GM12878 (cell line): ENCODE measurements at regions not wholly inside any gene's neighbourhood (a gene's known extent, or its start where the extent isn't known, plus 50 kb on each side); places are given as distances from the start of the nearest gene placed in this dataset.

Experiments
- ATAC-seq: fragments of 200-7000 bp; cut with Tn5 transposase; 3 replicates; pipeline ENCODE4 v1.9.1; 2020; ENCODE audit warnings: mild to moderate bottlenecking, moderate library complexity
- BruUV-seq: library from RNA; stranded (reverse); fragments of 400-500 nt; replicated peaks from 2 replicates; lab custom pipeline; 2021; lab: Mats Ljungman, UMichigan
- CTCF ChIA-PET: fragments of 300-600 bp; sonication (Branson Sonifier 250); formaldehyde crosslinking; extraction: SDS; loops from one replicate; lab custom pipeline; 2021; ENCODE audit warnings: inconsistent platforms; lab: Yijun Ruan, JAX
- POLR2A ChIA-PET: fragments of 350-600 bp; formaldehyde crosslinking; extraction: SDS; loops from one replicate; lab custom pipeline; 2021; ENCODE audit warnings: inconsistent platforms; lab: Charles Lee
- RAD21 ChIA-PET: fragments of 300-600 bp; sonication (Branson Sonifier 250); formaldehyde crosslinking; loops from one replicate; lab custom pipeline; 2023; ENCODE audit warnings: antibody characterized with exemption; ENCODE audit not compliant: unreplicated experiment; lab: Charles Lee
- SMC1A ChIA-PET: fragments of 300-600 bp; sonication (Branson Sonifier 250); formaldehyde crosslinking; loops from one replicate; lab custom pipeline; 2023; ENCODE audit not compliant: unreplicated experiment, uncharacterized antibody; lab: Charles Lee
- DNase-seq: peaks from one replicate; pipeline ENCODE4 v3.0.0-alpha.2; 2011; ENCODE audit warnings: low read depth, low spot score
- FAIRE-seq: peaks from 3 replicates; lab custom pipeline; 2011; peaks lifted over from hg19 to GRCh38; lab: Jason Lieb, UNC
- H2AFZ ChIP-seq: 2 replicates; pipeline ENCODE4 v1.6.0; 2011; ENCODE audit warnings: low read depth, low read length, control low read depth; ENCODE audit not compliant: control insufficient read depth
- H3K27ac ChIP-seq: 2 replicates; pipeline ENCODE4 v1.5.1; 2011; ENCODE audit warnings: control low read depth; ENCODE audit not compliant: control insufficient read depth, insufficient read depth
- H3K27me3 ChIP-seq, 2 experiments: replicated peaks in 1 of 2; 2 replicates each; pipeline versions ENCODE4 v1.6.0 to v1.6.1; 2011; ENCODE audit warnings: low read length in 1 of 2; ENCODE audit not compliant: control insufficient read depth in 2 of 2, insufficient read depth in 2 of 2
- H3K36me3 ChIP-seq, 2 experiments: 2 replicates each; pipeline ENCODE4 v1.5.1; 2011; ENCODE audit warnings: low read length in 1 of 2; ENCODE audit not compliant: control insufficient read depth in 2 of 2, insufficient read depth in 2 of 2
- H3K4me1 ChIP-seq: 2 replicates; pipeline ENCODE4 v1.6.1; 2011; ENCODE audit warnings: mild to moderate bottlenecking, low read length, moderate library complexity, mixed read lengths; ENCODE audit not compliant: control insufficient read depth, insufficient read depth
- H3K4me2 ChIP-seq: 2 replicates; pipeline ENCODE4 v1.6.0; 2011; ENCODE audit warnings: control low read depth; ENCODE audit not compliant: control insufficient read depth, insufficient read depth
- H3K4me3 ChIP-seq: fragments of 200-600 bp; sonication (generic); 2 replicates; pipeline ENCODE4 v1.5.1; 2016
- H3K79me2 ChIP-seq: 2 replicates; pipeline ENCODE4 v1.6.0; 2011; ENCODE audit warnings: low read length; ENCODE audit not compliant: control insufficient read depth, insufficient read depth
- H3K9ac ChIP-seq: 2 replicates; pipeline ENCODE4 v1.8.0; 2011; ENCODE audit warnings: low read length, control low read depth, mixed read lengths; ENCODE audit not compliant: control insufficient read depth, insufficient read depth
- H3K9me3 ChIP-seq: replicated peaks from 3 replicates; pipeline ENCODE4 v1.5.1; 2011; ENCODE audit warnings: mild to moderate bottlenecking, low read length; ENCODE audit not compliant: control insufficient read depth, insufficient read depth
- H4K20me1 ChIP-seq: 2 replicates; pipeline ENCODE4 v1.6.0; 2011; ENCODE audit not compliant: control insufficient read depth, insufficient read depth
- CBX3 ChIP-seq: fragments of 200-600 bp; sonication (generic); IDR thresholded peaks from 2 replicates; pipeline ENCODE4 v1.6.1; 2016; ENCODE audit warnings: low read depth, borderline replicate concordance
- CEBPB ChIP-seq, 2 experiments: fragments of 150-350 bp in 1 of 2; IDR thresholded peaks; 2 replicates each; pipeline ENCODE4 v1.6.1; 2012 to 2014; ENCODE audit warnings: low read depth in 2 of 2, low read length in 2 of 2, borderline replicate concordance in 1 of 2, inconsistent platforms in 1 of 2
- CHD2 ChIP-seq: IDR thresholded peaks from 2 replicates; pipeline ENCODE4 v1.6.1; 2011; ENCODE audit warnings: low read depth, low read length, improper control_type of control experiment, borderline replicate concordance
- CREB1 ChIP-seq: IDR thresholded peaks from 2 replicates; pipeline ENCODE4 v1.6.1; 2012; ENCODE audit warnings: low read depth, mild to moderate bottlenecking, inconsistent platforms
- DPF2 ChIP-seq: fragments of 450-650 bp; IDR thresholded peaks from 2 replicates; pipeline ENCODE4 v1.6.1; 2017; ENCODE audit warnings: mild to moderate bottlenecking
- FOXM1 ChIP-seq: IDR thresholded peaks from 2 replicates; pipeline ENCODE4 v1.6.1; 2012; ENCODE audit warnings: low read depth, mild to moderate bottlenecking, inconsistent platforms, low read length, moderate library complexity
- HDAC2 ChIP-seq: fragments of 200-600 bp; sonication (generic); IDR thresholded peaks from 2 replicates; pipeline ENCODE4 v1.6.1; 2017
- NBN ChIP-seq: fragments of 450-650 bp; IDR thresholded peaks from 2 replicates; pipeline ENCODE4 v1.6.1; 2016
- NFXL1 ChIP-seq: fragments of 450-650 bp; IDR thresholded peaks from 2 replicates; pipeline ENCODE4 v1.6.1; 2017; ENCODE audit warnings: antibody characterized with exemption, mild to moderate bottlenecking, borderline replicate concordance
- RB1 ChIP-seq: fragments of 450-650 bp; formaldehyde crosslinking; IDR thresholded peaks from 2 replicates; pipeline ENCODE4 v1.6.1; 2017; ENCODE audit warnings: mild to moderate bottlenecking, borderline replicate concordance
- RCOR1 ChIP-seq: conservative IDR thresholded peaks from 2 replicates; pipeline ENCODE4 v1.6.1; 2012; ENCODE audit warnings: low read depth, low read length, improper control_type of control experiment
- SPI1 ChIP-seq: IDR thresholded peaks from 2 replicates; pipeline ENCODE4 v1.6.1; 2011; ENCODE audit warnings: low read depth, mild to moderate bottlenecking, low read length, moderate library complexity, borderline replicate concordance; ENCODE audit not compliant: insufficient read depth
- SREBF1 ChIP-seq: IDR thresholded peaks from 2 replicates; pipeline ENCODE4 v1.6.1; 2012; ENCODE audit warnings: mild to moderate bottlenecking, low read length
- STAT3 ChIP-seq: IDR thresholded peaks from 2 replicates; pipeline ENCODE4 v1.6.1; 2011; ENCODE audit warnings: low read depth, low read length, improper control_type of control experiment
- YY1 ChIP-seq: IDR thresholded peaks from 2 replicates; pipeline ENCODE4 v1.6.1; 2011; ENCODE audit warnings: low read depth, mild to moderate bottlenecking, low read length
- WGBS: methylation state at CpG from one replicate; pipeline ENCODE4 v1.1.6; 2016; ENCODE audit warnings: low lambda C conversion rate; ENCODE audit not compliant: insufficient replicate concordance, insufficient coverage; ENCODE audit errors: missing lambda C conversion rate; 5-methylcytosine and 5-hydroxymethylcytosine counted together
- in situ Hi-C: fragments of 300-500 bp; cut with MboI; formaldehyde crosslinking; loops from 9 replicates; pipeline ENCODE4 v1.14.3; 2018; ENCODE audit warnings: mixed read lengths
- intact Hi-C: fragments of 100-400 bp; cut with micrococcal nuclease; formaldehyde crosslinking; loops from one replicate; pipeline ENCODE4 v1.14.2; 2022; ENCODE audit not compliant: unreplicated experiment
- TF ChIP-seq, protein P1 (sequence below): fragments of 450-650 bp; IDR thresholded peaks from 2 replicates; pipeline ENCODE4 v1.6.1; 2016; ENCODE audit warnings: mild to moderate bottlenecking, moderate library complexity, borderline replicate concordance
- TF ChIP-seq, protein P2 (sequence below): fragments of 450-650 bp; IDR thresholded peaks from 2 replicates; pipeline ENCODE4 v1.6.1; 2017; ENCODE audit warnings: borderline replicate concordance

DNA sequence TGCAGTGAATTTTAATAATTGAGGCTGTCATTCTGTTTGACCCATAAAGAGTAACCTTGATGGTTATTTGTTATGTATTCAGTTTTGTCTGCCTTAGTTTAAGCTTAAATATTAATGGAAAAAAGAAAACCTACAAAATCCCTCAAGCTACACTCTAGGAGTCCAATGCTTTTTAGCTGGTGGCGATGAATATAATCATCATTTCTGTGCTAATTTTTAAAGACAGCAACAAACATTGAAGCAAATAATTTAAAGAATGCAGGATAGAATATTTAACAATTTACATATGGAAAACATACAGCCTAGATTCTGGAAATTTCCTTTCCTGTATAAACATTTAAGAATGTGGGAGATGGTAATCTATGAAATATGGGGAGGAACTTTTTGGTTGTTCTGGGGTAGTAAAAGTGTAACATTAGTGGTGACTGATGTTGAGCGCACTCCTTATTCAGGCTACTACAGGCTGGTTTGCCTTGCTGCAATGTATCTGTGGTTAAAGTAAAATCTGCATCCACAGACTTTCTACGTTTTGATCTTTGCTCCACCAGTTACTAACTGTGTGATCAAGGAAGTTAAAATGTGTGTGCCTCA, 287.9 kb upstream of the DEFB112 start:
- RAD21 ChIA-PET, result interaction anchor here (0.6 kb wide), 1 partner anchor 158 kb away, joined by 3 read pairs; no protein-coding TSS in a partner anchor
- H3K9ac ChIP-seq, result no peak overlapping the region
- H3K4me3 ChIP-seq, result no peak overlapping the region
- no peaks in the 10 kb centered on the region for H3K4me1 ChIP-seq
- H3K27me3 ChIP-seq, result no peaks in the 10 kb centered on the region
- SMC1A ChIA-PET, result interaction anchor here (1.1 kb wide), 1 partner anchor 8 kb away, joined by 3 read pairs; no protein-coding TSS in a partner anchor
- BruUV-seq, result no TSS peak
- H3K4me2 ChIP-seq, result no peak overlapping the region
- WGBS, result 51% methylated on average over 3 of the region's 3 CpGs
- no peaks in the 10 kb centered on the region for H4K20me1 ChIP-seq
- POLR2A ChIA-PET, result no interaction called here
- CTCF ChIA-PET, result interaction anchor here (0.8 kb wide), 1 partner anchor 265 kb away, joined by 3 read pairs; no protein-coding TSS in a partner anchor
- TF ChIP-seq DPF2 (no peak), NBN (no peak), CHD2 (no peak), CEBPB (IDR thresholded peaks at IDR 0.05; ENCODE audit: borderline replicate concordance in 1 of 2, low read depth in 2 of 2, low read length in 2 of 2) (no peak), YY1 (no peak), RCOR1 (no peak), CBX3 (no peak), RB1 (no peak), STAT3 (no peak), SPI1 (no peak), FOXM1 (no peak), HDAC2 (no peak), SREBF1 (no peak), CREB1 (no peak), NFXL1 (no peak)
- TF ChIP-seq, protein P1, sequence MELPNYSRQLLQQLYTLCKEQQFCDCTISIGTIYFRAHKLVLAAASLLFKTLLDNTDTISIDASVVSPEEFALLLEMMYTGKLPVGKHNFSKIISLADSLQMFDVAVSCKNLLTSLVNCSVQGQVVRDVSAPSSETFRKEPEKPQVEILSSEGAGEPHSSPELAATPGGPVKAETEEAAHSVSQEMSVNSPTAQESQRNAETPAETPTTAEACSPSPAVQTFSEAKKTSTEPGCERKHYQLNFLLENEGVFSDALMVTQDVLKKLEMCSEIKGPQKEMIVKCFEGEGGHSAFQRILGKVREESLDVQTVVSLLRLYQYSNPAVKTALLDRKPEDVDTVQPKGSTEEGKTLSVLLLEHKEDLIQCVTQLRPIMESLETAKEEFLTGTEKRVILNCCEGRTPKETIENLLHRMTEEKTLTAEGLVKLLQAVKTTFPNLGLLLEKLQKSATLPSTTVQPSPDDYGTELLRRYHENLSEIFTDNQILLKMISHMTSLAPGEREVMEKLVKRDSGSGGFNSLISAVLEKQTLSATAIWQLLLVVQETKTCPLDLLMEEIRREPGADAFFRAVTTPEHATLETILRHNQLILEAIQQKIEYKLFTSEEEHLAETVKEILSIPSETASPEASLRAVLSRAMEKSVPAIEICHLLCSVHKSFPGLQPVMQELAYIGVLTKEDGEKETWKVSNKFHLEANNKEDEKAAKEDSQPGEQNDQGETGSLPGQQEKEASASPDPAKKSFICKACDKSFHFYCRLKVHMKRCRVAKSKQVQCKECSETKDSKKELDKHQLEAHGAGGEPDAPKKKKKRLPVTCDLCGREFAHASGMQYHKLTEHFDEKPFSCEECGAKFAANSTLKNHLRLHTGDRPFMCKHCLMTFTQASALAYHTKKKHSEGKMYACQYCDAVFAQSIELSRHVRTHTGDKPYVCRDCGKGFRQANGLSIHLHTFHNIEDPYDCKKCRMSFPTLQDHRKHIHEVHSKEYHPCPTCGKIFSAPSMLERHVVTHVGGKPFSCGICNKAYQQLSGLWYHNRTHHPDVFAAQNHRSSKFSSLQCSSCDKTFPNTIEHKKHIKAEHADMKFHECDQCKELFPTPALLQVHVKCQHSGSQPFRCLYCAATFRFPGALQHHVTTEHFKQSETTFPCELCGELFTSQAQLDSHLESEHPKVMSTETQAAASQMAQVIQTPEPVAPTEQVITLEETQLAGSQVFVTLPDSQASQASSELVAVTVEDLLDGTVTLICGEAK, result no peak
- TF ChIP-seq, protein P2, sequence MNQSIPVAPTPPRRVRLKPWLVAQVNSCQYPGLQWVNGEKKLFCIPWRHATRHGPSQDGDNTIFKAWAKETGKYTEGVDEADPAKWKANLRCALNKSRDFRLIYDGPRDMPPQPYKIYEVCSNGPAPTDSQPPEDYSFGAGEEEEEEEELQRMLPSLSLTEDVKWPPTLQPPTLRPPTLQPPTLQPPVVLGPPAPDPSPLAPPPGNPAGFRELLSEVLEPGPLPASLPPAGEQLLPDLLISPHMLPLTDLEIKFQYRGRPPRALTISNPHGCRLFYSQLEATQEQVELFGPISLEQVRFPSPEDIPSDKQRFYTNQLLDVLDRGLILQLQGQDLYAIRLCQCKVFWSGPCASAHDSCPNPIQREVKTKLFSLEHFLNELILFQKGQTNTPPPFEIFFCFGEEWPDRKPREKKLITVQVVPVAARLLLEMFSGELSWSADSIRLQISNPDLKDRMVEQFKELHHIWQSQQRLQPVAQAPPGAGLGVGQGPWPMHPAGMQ, result no peak
- H3K9me3 ChIP-seq, result no peaks in the 10 kb centered on the region
- no peak overlapping the region for H2AFZ ChIP-seq
- no peak overlapping the region for H3K27ac ChIP-seq
- in situ Hi-C loops, result no loop called here
- intact Hi-C loops, result no loop called here
- H3K36me3 ChIP-seq, result no peaks in the 10 kb centered on the region
- no peaks in the 10 kb centered on the region for H3K79me2 ChIP-seq
- ATAC-seq (no peak), DNase-seq (no peak), FAIRE-seq (no peak)
